Stimulated activated CD4-positive, alpha-beta T cell treated with anti-CD3 and anti-CD28 coated beads, Interleukin-4, amount 100 ng/mL, for 1 hour (primary cell): ENCODE measurements at regions not wholly inside any gene's neighbourhood (a gene's known extent, or its start where the extent isn't known, plus 50 kb on each side); places are given as distances from the start of the nearest gene placed in this dataset.
A peak's percentile ranks its signal among the peaks of the same experiment; 100 is the strongest.

Experiments
- DNase-seq: peaks from one replicate; pipeline ENCODE4 v3.0.0-alpha.2; 2020

DNA sequence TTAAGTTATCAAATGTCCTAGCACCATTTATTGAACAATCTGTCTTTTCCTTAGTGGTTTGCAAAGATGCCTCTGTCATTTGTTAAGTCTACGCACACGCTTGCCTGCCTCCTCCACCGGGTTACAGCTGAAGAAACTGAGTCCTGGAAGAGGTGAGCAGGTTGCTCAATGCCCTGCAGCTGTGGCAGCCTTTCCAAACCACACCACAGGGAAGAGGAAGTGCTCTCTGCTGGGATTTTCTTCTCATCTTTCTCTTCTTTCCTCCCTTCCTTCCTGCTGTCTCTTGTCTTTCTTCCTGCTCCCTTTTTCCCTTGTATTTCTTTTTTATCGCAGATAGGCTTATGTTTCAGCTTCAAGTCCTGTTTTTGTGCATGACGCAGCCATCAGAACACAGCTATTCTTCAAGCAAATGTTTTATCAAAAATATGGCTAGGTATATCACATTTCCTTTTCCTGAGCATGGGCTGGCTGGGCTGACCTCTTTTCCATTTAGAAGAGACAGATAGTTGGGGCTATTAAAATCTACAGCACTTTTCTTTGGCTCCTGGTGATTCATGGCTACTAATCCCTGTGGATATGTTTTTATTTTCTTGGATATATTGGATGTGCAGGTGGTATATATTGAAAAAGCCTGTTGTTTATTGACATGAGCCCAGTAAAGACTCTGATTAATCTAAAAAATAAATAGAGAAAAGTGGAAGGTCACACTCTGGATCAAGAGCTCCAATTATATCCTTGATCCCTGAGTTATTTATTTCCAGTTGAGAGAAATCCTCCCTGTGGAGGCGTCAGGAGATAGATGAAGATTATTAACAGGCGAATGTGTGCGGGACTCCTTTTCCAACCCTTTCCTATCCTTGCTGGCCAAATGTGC is 214.6 kb downstream of the TSN start:
- no peak for DNase-seq

GRCh38 chr2:121972203-121972602 is 216.8 kb downstream of the TSN start:
- no peak for DNase-seq

GRCh38 chr2:121974897-121975661 is 219.6 kb downstream of the TSN start:
- DNase-seq: peak; percentile 7

DNA sequence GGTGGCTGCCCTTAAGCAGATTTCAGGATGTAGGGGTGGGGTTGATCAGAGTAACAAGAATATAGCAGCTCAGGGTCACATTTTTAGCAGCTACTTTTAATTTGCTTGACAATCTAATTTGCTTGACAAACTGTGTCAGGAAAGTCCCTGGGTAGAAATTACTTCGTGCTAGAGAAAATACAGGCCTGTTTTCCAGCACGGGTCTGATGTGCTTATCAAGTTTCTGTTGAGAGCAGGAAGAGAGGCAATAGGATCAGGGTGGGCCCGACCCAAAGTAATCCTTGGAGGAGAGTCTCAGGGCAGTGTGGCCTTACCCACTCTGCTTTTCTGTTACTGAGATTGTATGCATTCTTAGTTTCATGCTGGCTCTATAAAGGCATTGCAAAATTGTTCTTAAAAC is 221.5 kb downstream of the TSN start:
- no peak for DNase-seq

DNA sequence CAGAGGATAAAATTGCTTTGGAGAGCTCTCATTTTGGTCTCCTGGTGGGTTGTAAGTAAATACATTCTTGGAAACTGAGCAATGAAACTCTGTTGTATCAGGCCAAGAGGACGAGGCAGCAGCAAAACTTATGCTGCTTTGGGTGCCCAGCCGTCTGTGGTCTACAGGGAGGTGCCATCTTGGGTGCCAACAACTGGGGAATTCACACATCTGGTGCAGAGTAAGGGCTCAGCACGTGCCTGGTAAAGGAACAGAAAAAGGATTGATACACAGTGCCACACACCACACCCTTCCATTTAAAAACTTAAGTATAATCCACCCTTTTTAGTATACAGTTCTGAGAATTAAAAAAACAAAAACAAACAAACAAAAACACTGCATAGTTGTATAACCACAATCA is 221.9 kb downstream of the TSN start:
- no peak for DNase-seq

DNA sequence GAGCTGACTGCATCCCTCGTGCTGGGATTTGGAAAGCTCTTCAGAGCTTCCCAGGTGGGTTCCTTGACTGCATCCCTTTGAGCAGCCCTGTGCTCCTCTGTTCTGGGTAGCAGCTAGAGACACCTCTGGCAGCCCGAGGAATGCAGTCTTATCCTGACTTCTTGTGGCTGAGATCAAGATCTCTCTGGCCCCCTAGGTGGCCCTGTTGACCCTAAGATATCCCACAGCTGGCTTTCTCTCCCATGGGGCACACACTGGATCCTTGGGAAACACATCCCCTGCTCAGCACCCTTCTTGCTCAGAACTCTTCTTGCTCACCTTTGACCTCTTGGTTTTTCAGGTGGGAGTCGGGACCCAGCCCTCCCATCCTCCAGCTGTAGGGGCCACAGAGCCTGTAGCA is 237.2 kb downstream of the TSN start:
- no peak for DNase-seq

DNA sequence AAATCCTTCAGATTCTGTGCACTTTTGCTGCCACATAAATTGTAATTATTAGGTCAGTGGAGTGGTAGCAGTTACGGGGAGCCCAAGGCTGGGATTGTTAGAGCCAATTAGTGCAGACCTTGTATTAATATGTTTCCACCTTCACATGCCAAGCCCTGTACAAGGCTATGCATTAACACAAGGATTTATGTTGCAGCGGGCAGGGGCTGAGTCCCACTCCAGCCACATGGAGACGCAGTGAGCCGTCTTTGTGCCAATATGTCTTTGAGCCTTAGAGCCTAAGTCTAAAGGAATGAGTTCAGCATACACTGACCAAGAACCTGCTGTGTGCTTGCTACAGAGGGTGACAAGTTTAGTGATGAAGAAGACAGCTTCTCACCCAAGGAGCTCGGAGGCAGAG is 238.2 kb downstream of the TSN start:
- DNase-seq: no peak

GRCh38 chr2:121994238-121995206 is 239.1 kb downstream of the TSN start:
- no peak for DNase-seq

DNA sequence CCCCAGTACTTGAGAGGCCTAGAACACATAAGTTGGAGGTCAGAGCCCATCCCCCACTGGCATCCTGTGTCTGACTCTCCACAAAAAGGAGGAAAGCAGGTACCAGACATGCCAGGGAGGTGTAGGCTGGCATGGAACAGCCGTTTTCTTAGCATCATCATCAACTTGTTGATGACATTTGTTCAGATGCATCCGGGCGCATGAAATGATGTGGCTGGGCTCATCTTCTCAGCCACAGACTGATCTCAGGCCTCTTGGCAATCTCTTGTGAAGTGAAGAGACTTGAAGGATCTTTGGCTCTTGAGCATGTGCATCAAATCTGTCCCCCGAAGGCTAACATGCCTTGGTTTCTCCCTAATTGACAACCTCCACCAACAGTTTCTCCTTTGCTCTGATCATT is 243.3 kb downstream of the TSN start:
- DNase-seq: no peak

GRCh38 chr2:121999264-121999663 is 243.8 kb downstream of the TSN start:
- no peak for DNase-seq

- DNase-seq: no peak
These were observed 245.3 kb downstream of the TSN start for GRCh38 chr2:122000556-122001340.

DNA sequence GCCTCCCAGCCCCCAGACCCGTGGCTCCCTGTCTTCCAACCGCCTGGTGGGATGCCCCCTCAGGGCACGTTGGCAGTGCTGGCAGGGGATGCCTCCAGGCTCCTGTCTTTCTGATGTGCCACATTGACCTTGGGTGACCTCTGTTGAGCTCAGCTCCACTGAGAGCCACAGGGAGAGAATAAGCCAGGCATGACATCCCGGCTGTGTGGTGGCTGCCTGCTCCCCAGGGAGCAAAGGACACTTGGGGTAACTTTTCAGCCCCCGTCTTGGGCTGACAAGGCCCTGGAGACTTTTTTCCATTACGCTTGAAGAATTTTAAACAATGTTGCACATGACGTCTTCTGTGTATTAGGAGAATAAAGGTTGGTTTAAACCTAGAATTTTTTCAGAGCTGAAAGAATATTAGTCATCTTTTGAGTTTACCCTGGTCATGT is 246.0 kb downstream of the TSN start:
- DNase-seq: no peak

GRCh38 chr2:122003196-122003940 is 247.9 kb downstream of the TSN start:
- DNase-seq: no peak

- no peak for DNase-seq
These were observed 251.7 kb downstream of the TSN start for GRCh38 chr2:122007126-122007525.

GRCh38 chr2:122007577-122007976 is 252.1 kb downstream of the TSN start:
- DNase-seq: no peak

DNA sequence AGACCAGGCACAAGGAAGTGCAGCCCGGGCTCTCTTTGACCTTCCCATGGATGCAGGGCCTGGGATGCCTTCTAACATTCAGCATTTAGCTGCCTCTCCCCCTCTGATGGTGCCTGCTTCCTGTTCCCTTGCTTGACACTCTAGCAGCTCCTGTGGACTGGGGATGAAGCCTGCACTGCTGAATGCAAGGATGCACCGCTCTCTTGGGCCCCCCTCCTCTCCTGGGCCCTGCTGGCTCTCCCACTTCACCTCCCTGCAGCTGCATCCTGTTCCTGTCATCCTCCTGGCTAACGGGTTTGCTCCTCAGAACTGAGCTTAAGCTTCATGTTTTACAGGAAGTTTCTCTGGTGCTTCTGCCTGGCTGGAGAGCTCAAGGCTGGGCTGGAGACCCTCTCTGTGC is 254.1 kb downstream of the TSN start:
- DNase-seq: no peak

DNA sequence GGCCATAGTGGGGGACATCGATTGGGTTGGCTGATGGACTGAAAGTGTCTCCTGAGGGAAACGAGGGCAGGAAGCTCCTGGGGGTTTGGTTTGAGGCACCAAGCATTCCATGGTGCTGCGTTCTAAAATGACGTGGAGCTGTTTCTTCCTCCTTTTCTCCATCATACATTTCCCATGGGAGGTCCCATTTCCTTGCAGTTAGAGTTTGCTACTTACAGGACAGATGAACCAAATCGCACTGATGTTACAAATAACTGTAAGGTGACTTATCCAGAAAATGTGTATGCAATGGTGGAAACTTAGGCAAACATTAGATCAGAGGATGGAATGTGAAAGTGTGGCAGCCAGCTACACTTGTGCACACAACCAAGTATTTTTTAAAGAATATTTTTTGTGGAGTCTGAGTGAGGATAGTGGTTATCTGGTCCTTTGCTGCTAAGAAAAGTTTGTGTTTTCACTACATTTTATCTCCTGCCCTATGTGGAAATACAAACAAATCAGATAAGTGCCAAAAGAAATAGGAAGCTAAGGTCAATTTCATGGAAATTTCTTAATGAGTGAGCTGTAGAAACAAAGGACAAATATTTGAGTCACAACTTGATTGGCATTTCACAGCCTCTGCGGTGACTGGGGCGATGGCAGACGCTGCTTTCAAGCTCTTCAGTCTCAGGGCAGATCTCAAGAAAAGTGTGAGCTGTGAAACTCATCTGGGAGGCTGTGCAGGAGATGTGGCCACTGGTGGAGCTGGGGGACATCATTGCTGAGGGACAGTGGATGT is 256.2 kb downstream of the TSN start:
- no peak for DNase-seq

- DNase-seq: no peak
These were observed 263.3 kb downstream of the TSN start for GRCh38 chr2:122018736-122019135.

DNA sequence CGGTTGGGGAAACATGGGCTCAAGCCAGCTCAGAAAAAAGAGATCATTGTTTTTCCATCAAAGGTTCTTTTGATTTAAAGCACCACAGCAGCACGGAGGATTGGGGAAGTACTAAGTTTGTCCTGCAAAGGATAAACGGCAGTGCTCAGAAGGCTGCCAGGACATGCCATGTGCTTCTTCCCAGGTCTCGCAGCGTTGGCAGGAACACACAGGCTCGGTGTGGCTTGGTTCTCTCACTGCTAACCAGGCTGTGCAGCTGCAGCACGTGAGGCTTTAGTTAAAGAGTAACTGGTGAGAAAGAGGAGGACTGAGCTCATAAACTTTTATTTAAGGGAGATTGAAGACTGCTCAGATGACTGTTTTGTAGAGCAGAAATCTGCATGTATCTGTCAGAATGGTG is 264.3 kb downstream of the TSN start:
- DNase-seq: no peak

DNA sequence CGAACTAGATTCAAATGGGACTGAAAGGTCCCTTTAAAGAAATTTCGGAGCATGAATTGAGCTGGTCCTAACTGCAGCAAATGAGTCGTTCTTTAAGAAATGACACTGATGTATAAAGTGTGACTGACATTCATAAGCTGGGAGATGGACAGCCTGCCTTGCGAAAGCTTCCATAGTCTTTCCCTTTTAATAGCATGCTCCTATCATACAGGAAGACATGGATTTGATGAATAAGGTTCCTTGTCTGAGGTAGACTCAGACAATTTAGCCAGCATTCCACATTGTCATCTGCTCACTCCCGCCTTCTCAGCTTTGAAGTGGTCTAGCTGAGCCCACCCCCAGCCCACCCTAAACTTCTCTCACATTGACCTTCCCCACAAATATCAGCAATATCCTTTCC is 264.9 kb downstream of the TSN start:
- no peak for DNase-seq

DNA sequence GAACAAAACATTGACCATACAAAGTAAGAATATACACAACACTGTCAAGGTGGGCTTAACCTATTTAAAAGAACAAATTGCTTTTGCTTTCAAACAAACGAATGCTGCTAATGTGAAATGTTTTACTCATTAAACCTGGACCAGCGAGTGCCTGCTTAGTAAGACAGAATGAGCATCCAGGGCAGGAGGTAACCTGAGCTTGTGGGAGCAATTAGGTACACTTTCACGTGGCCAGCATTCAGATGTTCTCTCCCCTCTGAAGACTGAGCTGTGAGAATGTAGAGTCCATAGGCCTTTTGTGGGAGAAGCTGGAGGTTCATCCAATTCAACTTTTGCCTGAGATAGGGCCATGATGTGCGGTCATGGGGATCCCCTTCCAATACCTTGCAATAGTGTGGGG is 266.5 kb downstream of the TSN start:
- no peak for DNase-seq
